Prostate gland (tissue), 2 donors: ENCODE measurements at regions not wholly inside any gene's neighbourhood (a gene's known extent, or its start where the extent isn't known, plus 50 kb on each side); places are given as distances from the start of the nearest gene placed in this dataset.
A peak's percentile ranks its signal among the peaks of the same experiment; 100 is the strongest.

Experiments used
- DNase-seq: peaks from one replicate; pipeline ENCODE4 v3.0.0-alpha.2; 2019; ENCODE audit warnings: low spot score
- H3K27ac ChIP-seq, 2 donors: fragments of 200-600 bp; sonication (generic); 2 replicates each; pipeline ENCODE4 v1.5.1; 2017 to 2019
- H3K27me3 ChIP-seq: fragments of 200-600 bp; sonication (generic); replicated peaks from 2 replicates; pipeline ENCODE4 v1.5.1; 2019; ENCODE audit not compliant: insufficient read depth
- H3K36me3 ChIP-seq, 2 donors: fragments of 200-600 bp; sonication (generic); 1 replicate in 1 of 2; 2 replicates in 1 of 2; pipeline versions ENCODE4 v1.5.1 to v1.8.1; 2017 to 2019
- H3K4me1 ChIP-seq: fragments of 200-600 bp; sonication (generic); replicated peaks from 2 replicates; pipeline ENCODE4 v1.5.1; 2019
- H3K4me3 ChIP-seq, 2 donors: fragments of 200-600 bp; sonication (generic); 2 replicates each; pipeline ENCODE4 v1.5.1; 2017 to 2019
- H3K9me3 ChIP-seq: fragments of 200-600 bp; sonication (generic); 2 replicates; pipeline ENCODE4 v1.5.1; 2017
- POLR2A ChIP-seq: fragments of 450-650 bp; IDR thresholded peaks from one replicate; pipeline ENCODE4 v1.6.1; 2016; ENCODE audit warnings: antibody characterized with exemption, mild to moderate bottlenecking
- POLR2AphosphoS5 ChIP-seq: sonication (generic); formaldehyde crosslinking; IDR thresholded peaks from one replicate; pipeline ENCODE4 v1.6.1; 2017; ENCODE audit warnings: antibody characterized with exemption
- WGBS: methylation state at CpG from one replicate; pipeline ENCODE4 v1.1.5; 2018; 5-methylcytosine and 5-hydroxymethylcytosine counted together
- intact Hi-C: fragments of 100-400 bp; cut with DNase I; formaldehyde crosslinking; loops from one replicate; pipeline ENCODE4 v1.14.2; 2022
- TF ChIP-seq, protein P1 (sequence below), 4 experiments: fragments of 200-600 bp in 2 of 4; fragments of 450-650 bp in 2 of 4; sonication (generic) in 2 of 4; IDR thresholded peaks; 1 replicate in 3 of 4; 2 replicates in 1 of 4; pipeline ENCODE4 v1.5.1; 2016 to 2019; ENCODE audit warnings: antibody characterized with exemption in 4 of 4, mild to moderate bottlenecking in 2 of 4, moderate library complexity in 2 of 4

DNA sequence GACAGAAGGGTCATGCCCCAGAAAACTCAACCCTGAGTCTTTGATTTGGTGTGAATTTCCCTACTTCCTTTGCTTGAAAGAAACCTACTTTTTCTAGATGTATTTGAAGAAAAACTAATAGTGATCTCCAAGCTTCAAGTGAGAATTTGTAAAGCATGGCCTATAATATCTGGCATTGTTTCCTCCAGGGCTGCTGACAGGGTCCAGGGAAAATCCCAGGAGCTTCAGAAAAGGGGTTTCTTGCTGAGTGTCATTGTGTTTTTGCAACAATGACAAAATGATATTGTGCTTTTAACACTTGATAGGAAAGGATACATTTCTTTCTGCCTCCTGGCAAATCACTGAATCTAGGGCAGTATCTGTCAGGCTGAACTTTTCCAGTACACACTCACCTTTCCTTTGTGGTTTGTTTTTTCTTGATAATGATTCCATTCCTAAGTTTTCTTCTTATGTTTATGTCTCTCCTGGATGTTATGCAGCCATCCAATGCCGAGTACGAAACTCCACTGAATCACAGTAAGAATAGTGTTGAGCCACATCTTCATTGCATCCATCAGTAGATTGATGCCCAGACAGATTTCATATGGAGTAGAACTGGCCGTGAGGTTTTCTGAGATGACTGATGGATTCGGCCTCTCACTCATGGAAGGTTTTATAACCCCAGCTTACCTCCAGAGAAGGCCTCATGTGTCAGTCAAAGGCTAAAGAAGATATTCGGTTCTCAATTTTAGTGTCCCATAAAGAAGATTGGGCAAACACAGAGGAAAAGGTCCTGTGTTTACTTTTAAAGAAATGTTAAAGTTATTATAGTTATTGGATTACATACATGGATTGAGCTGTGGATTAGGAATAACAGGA, 76.9 kb upstream of the STEAP1B start:
- peak overlapping the region in 1 of 2 donors; percentile 12 for H3K27ac ChIP-seq
- no peaks in the 10 kb centered on the region for H3K36me3 ChIP-seq

DNA sequence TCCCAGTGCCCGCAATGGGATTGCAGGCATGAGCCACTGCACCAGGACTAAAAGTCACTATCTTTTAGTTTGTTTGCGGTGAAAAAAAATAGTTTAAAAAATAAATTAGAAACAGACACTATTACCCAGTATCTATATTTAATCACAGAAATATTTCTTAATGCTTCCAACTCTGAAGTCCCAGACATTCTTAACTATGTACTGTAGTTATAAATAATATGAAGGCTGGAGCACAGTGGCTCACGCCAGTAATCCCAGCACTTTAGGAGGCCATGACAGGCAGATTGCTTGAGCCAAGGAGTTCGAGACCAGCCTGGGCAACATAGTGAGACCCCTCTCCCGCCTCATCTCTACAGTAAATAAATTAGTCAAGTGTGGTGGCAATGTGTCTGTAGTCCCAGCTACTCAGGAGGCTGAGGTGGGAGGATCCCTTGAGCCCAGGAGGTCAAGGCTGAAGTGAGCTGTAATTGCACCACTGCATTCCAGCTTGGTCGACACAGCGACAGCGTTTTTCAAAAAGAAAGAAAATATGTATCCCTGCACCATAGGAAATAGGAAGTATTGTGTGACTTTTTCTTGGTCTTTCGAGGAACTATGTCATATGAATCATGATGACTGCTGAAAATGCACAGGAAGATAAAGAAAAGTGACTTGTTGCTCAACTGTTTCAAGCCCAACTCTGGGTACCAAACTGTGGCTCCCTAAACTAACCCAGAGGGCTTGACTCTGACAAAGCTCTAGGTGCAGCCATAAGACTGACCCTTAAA, 74.9 kb upstream of the STEAP1B start:
- intact Hi-C loops = no loop called here
- DNase-seq = no peak
- WGBS = 83% methylated on average over 9 of the region's 9 CpGs

More for the DNA sequence above, 76.9 kb upstream of the STEAP1B start:
- 58% methylated on average over 5 of the region's 5 CpGs for WGBS
- Histone ChIP-seq H3K9me3 (no peaks in the 10 kb centered on the region), H3K4me1 (no peaks in the 10 kb centered on the region), H3K4me3 (no peak overlapping the region), H3K27me3 (no peaks in the 10 kb centered on the region)
- DNase-seq = no peak
- intact Hi-C loops = no loop called here
- no peak for TF ChIP-seq POLR2A
- TF ChIP-seq POLR2AphosphoS5 = no peak
- TF ChIP-seq, protein P1, sequence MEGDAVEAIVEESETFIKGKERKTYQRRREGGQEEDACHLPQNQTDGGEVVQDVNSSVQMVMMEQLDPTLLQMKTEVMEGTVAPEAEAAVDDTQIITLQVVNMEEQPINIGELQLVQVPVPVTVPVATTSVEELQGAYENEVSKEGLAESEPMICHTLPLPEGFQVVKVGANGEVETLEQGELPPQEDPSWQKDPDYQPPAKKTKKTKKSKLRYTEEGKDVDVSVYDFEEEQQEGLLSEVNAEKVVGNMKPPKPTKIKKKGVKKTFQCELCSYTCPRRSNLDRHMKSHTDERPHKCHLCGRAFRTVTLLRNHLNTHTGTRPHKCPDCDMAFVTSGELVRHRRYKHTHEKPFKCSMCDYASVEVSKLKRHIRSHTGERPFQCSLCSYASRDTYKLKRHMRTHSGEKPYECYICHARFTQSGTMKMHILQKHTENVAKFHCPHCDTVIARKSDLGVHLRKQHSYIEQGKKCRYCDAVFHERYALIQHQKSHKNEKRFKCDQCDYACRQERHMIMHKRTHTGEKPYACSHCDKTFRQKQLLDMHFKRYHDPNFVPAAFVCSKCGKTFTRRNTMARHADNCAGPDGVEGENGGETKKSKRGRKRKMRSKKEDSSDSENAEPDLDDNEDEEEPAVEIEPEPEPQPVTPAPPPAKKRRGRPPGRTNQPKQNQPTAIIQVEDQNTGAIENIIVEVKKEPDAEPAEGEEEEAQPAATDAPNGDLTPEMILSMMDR (IDR thresholded peaks at IDR 0.05) = no peak

DNA sequence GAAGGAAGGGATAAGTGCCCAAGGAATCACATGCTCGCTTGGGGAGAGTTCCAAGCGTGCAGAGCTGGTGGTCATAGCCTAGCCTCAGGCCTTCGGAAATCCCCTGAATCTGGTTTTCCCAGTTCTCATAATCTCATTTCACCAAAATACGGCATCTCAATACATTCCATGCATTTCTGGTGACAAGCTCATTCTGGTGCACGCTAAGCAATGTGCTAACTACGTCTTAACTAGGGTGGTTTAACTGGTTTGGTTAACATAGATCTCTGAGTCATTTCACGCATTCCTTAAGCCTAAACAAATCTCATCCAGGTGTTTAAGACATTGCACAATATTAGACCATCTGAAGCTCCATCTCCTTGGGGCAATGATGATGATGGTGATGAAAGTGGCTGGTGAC, 72.9 kb upstream of the STEAP1B start:
- Histone ChIP-seq H3K27ac (no peak overlapping the region), H3K4me3 (no peak overlapping the region), H3K27me3 (no peaks in the 10 kb centered on the region), H3K4me1 (no peaks in the 10 kb centered on the region), H3K36me3 (no peaks in the 10 kb centered on the region), H3K9me3 (no peaks in the 10 kb centered on the region)
- WGBS = 62% methylated on average over 7 of the region's 7 CpGs
- intact Hi-C loops = no loop called here
- TF ChIP-seq, protein P1 (IDR thresholded peaks at IDR 0.05) = no peak
- TF ChIP-seq POLR2A = no peak
- TF ChIP-seq POLR2AphosphoS5 = no peak
- no peak for DNase-seq

More for the DNA sequence above, 74.9 kb upstream of the STEAP1B start:
- H3K9me3 ChIP-seq = no peaks in the 10 kb centered on the region
- no peaks in the 10 kb centered on the region for H3K4me1 ChIP-seq
- no peak for TF ChIP-seq POLR2A
- TF ChIP-seq, protein P1 (IDR thresholded peaks at IDR 0.05) = no peak
- TF ChIP-seq POLR2AphosphoS5 = no peak
- no peak overlapping the region for H3K27ac ChIP-seq
- no peak overlapping the region for H3K4me3 ChIP-seq
- no peaks in the 10 kb centered on the region for H3K36me3 ChIP-seq
- no peaks in the 10 kb centered on the region for H3K27me3 ChIP-seq

DNA sequence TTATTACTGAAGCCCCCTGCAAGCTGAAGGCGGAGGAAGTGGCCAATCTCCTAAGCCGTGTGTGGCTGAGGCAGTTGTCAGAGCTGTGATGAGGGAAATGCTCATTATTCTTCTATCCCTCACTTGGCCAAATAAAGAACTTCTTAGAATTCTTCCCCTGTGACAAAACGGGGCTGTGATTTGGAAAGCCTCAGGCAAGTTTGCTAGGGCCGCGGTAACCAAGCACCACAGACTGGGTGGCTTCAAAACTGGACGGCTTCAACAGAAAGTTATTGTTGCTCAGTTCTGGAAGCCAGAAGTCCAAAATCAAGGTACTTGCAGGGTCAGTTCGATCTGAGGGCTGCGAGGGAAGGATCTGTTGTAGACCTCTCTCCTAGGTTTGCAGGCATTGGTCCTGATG, 72.3 kb upstream of the STEAP1B start:
- intact Hi-C loops = no loop called here
- 72% methylated on average over 8 of the region's 8 CpGs for WGBS
- no peak overlapping the region for H3K27ac ChIP-seq
- TF ChIP-seq, protein P1 (IDR thresholded peaks at IDR 0.05) = no peak
- TF ChIP-seq POLR2AphosphoS5 = no peak
- TF ChIP-seq POLR2A = no peak
- no peak for DNase-seq
- H3K4me1 ChIP-seq = no peaks in the 10 kb centered on the region
- no peaks in the 10 kb centered on the region for H3K27me3 ChIP-seq
- no peak overlapping the region for H3K4me3 ChIP-seq
- no peaks in the 10 kb centered on the region for H3K36me3 ChIP-seq
- no peaks in the 10 kb centered on the region for H3K9me3 ChIP-seq
